Fibroblast of skin of right biceps (primary cell): ENCODE measurements at regions not wholly inside any gene's neighbourhood (a gene's known extent, or its start where the extent isn't known, plus 50 kb on each side); places are given as distances from the start of the nearest gene placed in this dataset.
A peak's percentile ranks its signal among the peaks of the same experiment; 100 is the strongest.

Experiments used
- DNase-seq: peaks from one replicate; pipeline ENCODE4 v3.0.0-alpha.2; 2013

GRCh38 chr4:129561280-129561679 lies 465.3 kb downstream of the C4orf33 start:
- DNase-seq: no peak

GRCh38 chr4:129561886-129562671 lies 466.1 kb downstream of the C4orf33 start:
- DNase-seq: peak; percentile 59

- DNase-seq: no peak
Measured at GRCh38 chr4:129565214-129565613, 469.3 kb downstream of the C4orf33 start.

GRCh38 chr4:129570326-129570725 lies 474.4 kb downstream of the C4orf33 start:
- no peak for DNase-seq

GRCh38 chr4:129578336-129578735 lies 482.4 kb downstream of the C4orf33 start:
- no peak for DNase-seq

- DNase-seq: no peak
Measured at GRCh38 chr4:129581305-129581704, 485.4 kb downstream of the C4orf33 start.

GRCh38 chr4:129583868-129584267 lies 487.9 kb downstream of the C4orf33 start:
- DNase-seq: peak; percentile 82

GRCh38 chr4:129598582-129598981 lies 502.6 kb downstream of the C4orf33 start:
- DNase-seq: no peak

- no peak for DNase-seq
Measured at GRCh38 chr4:129600898-129601297, 504.9 kb downstream of the C4orf33 start.

- DNase-seq: no peak
Measured at GRCh38 chr4:129602447-129602846, 506.5 kb downstream of the C4orf33 start.

GRCh38 chr4:129603241-129603931 lies 507.4 kb downstream of the C4orf33 start:
- DNase-seq: no peak

GRCh38 chr4:129604632-129605255 lies 508.8 kb downstream of the C4orf33 start:
- DNase-seq: no peak

GRCh38 chr4:129614611-129615010 lies 518.7 kb downstream of the C4orf33 start:
- DNase-seq: no peak

- no peak for DNase-seq
Measured at GRCh38 chr4:129622566-129622965, 526.6 kb downstream of the C4orf33 start.

- no peak for DNase-seq
Measured at GRCh38 chr4:129623233-129623875, 527.4 kb downstream of the C4orf33 start.

GRCh38 chr4:129641179-129641578 lies 545.2 kb downstream of the C4orf33 start:
- DNase-seq: peak; percentile 30

GRCh38 chr4:129645461-129645860 lies 549.5 kb downstream of the C4orf33 start:
- DNase-seq: no peak

- DNase-seq: no peak
Measured at GRCh38 chr4:129668092-129668491, 572.1 kb downstream of the C4orf33 start.

- no peak for DNase-seq
Measured at GRCh38 chr4:129672941-129673340, 577.0 kb downstream of the C4orf33 start.

GRCh38 chr4:129675036-129675435 lies 579.1 kb downstream of the C4orf33 start:
- no peak for DNase-seq

GRCh38 chr4:129676934-129677333 lies 581.0 kb downstream of the C4orf33 start:
- no peak for DNase-seq

GRCh38 chr4:129682586-129682985 lies 586.6 kb downstream of the C4orf33 start:
- no peak for DNase-seq

GRCh38 chr4:129707949-129708348 lies 612.0 kb downstream of the C4orf33 start:
- no peak for DNase-seq
